Medulla oblongata (tissue), 1 donor: ENCODE measurements at regions not wholly inside any gene's neighbourhood (a gene's known extent, or its start where the extent isn't known, plus 50 kb on each side); places are given as distances from the start of the nearest gene placed in this dataset.

Experiments used
- DNase-seq: peaks from one replicate; pipeline ENCODE4 v3.0.0-alpha.2; 2015; ENCODE audit errors: extremely low spot score

DNA sequence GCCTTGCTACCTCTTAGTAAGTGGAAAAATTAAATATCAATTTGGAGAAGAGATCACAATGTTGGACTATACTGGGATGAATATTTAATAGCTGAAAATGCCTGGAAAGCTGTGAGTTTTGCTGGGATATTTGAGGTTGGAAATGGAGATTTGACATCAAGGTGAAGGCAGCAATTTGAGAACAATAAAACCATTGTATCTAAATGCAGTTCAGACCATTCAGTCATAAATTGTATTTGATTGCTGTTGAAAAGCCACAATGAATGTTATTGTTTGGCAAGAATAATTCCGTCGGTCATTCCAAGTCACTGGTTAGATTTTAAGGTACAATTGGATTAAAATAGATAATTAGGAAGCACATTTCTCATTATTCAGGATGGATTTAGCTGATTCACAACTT, 325.6 kb downstream of the HRH4 start:
- DNase-seq = no peak

DNA sequence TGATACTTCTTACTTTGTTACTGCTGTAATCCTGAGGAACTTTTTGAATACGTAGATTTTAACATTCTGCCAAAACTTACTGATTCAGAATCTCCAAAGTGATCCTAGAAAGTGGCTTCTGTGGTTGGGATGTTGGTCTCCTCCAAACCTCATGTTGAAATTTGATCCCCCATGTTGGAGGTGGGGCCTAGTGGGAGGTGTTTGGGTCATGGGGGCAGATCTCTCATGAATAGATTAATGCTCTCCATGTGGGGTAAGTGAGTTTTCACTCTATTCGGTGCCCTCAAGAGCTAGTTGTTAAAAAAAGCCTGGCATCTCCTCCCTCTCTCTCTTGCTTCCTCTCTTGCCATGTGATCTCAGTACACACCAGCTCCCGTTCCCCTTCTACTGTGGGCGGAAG, 329.9 kb downstream of the HRH4 start:
- DNase-seq = no peak

- DNase-seq = no peak
These were observed 331.5 kb downstream of the HRH4 start for GRCh38 chr18:24791751-24792545.

DNA sequence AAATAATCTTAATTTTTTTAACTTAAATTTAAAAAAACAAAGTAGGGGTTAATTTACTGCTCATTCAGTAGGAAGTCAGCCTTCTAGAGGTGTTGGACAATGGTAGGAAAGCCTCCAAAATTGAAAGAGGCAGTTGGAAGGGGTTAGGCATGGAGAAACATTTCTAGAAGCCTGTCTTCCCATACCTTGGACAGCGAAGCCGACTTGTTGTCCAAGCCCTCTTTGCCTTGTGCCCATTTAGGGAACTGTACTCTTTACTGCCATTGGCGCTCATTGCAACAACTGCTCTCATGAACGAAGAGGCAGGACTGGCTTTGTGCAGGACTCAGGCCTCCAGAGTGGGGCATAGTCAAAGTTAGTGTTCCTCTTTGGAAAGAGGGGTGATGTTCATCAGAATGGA, 333.3 kb downstream of the HRH4 start:
- DNase-seq = no peak

DNA sequence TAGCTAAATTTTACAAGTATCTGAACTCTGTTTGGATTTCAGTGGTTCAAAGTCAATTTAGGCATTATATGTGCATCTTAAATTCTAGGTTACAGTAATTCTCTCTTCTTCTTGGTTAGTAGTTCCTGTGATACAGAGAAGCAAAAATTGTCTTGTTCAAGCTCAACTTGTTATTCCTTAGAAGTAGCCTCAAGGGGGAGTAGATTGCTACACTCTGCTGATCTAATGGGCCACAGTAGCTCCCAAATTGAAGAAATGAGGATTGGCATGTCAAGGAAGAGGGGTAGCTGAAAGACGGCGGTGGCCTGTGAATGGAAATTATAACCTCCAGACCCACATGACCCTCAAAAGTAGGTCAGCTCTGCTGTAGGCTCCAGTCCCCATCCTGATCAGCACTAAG, 334.7 kb downstream of the HRH4 start:
- no peak for DNase-seq

- DNase-seq = no peak
These were observed 337.5 kb downstream of the HRH4 start for GRCh38 chr18:24797981-24798380.

DNA sequence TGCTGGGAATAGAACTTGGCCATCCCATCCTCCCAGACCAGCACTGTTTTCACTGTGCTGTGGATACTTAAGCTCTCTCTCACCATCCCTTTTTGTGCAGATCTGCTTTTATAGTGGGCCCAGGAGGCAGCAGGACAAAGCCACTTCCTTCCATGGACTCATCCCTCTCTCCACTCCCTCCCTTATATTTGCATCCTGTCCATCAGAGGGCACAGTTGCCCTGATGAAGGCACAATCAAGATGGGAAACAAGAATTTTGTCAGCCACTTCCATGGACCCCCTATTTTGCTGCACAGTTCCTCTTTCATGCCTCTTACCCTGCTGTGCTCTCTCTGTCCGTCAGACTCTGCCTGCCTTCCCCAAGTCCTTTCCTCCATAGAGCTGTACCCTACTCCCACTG, 338.7 kb downstream of the HRH4 start:
- DNase-seq = no peak

DNA sequence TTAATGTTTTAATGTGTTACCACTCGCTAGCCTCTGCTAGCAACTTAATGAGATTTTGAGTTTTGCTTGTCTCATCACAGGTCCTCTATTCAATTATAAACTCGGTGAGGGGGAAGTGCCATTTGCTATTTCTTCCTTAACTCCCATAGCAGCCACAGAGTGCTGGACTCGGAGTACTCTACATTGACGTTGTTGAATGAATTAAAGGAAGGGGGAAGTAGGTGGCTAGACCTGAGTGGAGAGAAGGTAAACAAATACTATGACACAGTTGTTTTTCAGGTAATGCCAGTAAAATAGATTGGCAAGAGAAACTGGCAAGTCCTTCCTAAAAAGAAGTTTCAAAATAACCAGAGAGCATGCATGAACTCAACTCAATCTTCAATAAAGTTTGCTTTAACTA, 339.3 kb downstream of the HRH4 start:
- DNase-seq = no peak

DNA sequence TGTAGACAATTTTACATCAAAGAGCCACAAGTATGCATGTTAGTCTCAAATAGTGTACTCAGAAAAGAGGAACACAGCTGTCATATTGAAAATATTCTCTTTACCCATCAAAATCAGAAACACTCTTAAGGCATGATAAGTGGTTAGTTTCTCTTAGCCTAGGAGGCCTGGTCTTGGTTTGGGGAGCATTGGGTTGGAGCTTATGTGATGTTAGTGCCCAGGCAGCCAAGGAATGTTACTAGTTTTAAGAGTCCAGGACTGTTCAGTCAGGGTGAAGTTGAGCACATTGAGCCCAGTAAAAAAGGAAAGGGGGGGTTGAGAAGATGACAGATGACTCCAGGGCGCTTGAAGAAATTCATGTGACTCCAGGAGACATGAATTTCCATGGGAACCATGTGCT, 340.6 kb downstream of the HRH4 start:
- no peak for DNase-seq

DNA sequence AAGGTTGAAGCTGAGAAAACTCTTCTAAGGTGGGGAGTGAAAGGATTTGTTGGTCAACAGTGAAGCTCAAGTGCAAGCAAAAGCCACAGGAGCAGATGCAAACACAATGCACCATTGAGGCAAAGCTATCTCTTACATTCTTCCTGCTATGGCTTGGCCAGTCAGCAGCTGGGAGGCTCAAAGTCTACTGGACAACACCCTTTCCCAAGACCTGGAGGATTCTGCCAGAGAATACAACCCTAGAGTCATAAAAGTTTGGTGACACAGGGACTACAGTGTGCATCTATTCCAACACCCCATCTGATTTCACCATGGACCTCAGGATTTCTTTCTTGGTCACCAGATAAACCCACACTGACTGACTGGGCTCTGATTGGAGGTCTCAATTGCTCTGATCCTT, 342.0 kb downstream of the HRH4 start:
- DNase-seq = no peak

DNA sequence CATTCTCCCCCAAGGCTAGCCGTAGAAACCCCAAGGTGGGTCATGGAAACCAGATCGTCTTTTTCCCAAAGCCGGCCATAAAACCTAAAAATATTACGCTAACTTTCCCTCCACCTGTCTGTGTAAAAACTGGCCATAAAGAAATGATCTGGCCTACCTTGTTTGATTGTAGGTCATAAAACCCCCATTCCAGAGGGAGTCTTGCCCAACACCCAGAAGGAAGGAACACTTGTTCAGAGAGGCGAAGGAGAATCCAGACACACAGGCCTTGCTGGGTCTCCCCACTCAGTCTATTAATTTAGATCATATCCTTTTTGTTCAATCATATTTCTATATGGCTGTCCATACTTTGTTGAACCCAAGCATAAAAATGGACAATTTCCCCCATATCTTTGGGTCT, 344.7 kb downstream of the HRH4 start:
- no peak for DNase-seq

DNA sequence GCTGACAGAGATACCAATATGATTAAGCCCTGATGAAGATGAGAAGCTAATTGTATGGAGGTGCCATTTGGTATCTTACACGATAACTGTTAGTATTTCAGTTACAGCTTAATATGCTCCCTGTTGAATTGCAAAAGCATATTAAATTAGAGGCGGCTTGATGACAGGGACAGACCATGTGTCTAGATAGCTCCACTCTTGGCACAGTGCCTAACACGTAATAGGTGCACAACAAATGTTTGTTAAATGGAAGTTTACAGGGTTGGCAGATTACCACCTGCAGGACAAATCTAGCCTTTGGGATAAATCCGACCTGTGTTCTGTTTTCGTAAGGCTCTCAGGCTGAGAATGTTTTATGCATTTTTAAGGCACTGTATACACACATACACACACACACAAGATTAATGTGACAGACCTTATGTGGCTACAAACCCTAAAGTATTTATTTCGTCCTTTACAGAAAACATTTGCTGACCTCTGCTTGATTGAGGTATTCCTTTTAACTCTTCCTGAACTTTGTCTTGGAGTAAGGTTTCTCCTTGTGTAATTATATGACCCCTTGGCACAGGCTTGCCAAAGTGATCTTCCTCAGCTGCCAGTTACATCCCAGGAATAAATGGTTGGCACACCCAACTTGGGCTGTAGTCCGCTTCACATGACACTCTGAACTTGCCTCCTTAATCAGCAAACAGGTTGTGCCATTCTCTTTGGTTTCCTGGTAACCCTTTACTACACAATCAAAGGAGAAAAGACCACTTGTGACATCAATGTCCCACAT, 348.9 kb downstream of the HRH4 start:
- DNase-seq = no peak

DNA sequence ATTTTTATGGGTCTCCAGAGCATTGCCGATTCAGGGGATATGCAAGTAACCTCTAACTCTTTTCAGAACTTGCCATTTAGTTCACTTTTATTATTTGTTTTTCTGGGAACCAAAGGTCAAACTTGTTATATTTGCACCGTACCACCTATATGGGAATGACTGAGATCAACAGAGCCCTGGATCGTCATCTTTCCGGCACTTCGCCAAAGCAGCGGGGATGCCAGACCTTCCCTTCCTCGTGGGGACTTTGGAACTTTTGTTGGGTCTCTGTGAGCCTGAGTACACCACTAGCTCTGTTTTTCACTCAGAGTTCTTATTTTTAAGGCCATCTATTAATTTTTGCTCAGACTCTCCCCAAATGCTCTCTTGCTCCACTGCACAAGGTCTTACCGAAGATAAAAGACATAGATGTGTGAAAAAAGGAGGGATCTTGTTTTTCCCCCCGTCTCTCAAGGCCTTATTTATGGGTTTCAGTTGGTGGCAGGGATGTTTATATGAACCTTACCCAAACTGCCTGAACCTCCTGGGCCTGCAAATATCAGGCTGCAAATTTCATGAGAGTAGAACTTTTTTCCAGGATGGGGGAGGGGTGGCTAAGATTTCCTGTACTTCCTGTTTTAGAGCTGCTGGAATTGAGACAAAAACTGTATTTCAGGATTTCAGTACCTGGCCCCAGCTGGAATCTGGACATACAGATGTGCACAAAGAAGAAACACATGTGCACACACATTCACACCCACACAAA, 350.3 kb downstream of the HRH4 start:
- DNase-seq = no peak

- no peak for DNase-seq
These were observed 351.7 kb downstream of the HRH4 start for GRCh38 chr18:24811950-24812681.

DNA sequence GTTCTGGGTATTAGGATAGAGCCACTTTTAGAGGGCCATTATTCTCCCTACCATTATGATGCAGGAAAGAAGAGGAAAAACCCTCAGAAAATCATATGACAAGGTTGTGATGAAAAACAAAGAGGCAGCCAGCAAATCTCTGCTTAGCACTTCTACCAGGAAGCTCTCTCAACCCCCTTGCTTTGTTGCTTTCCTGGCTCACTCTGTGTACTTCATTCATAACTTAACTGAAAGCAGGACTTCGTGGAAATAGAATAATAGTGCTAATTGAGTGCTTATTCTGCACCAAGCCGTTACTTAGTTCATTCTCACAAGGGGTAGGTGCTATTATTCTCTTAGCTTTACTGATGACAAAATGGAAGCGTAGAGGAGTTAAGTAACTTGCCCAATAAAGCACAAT, 354.1 kb downstream of the HRH4 start:
- peak; percentile 57 for DNase-seq

- no peak for DNase-seq
These were observed 356.7 kb downstream of the HRH4 start for GRCh38 chr18:24817150-24817549.

- DNase-seq = peak; percentile 24
These were observed 357.3 kb downstream of the HRH4 start for GRCh38 chr18:24817587-24818371.

GRCh38 chr18:24818441-24818840, 358.0 kb downstream of the HRH4 start:
- peak; percentile 31 for DNase-seq

- no peak for DNase-seq
These were observed 358.9 kb downstream of the HRH4 start for GRCh38 chr18:24819141-24819890.

- DNase-seq = no peak
These were observed 365.0 kb downstream of the HRH4 start for GRCh38 chr18:24825397-24825796.
